SJSA1 (cell line): ENCODE measurements at regions not wholly inside any gene's neighbourhood (a gene's known extent, or its start where the extent isn't known, plus 50 kb on each side); places are given as distances from the start of the nearest gene placed in this dataset.

ENCODE experiments used
- DNase-seq, 2 experiments: peaks; one replicate each; pipeline ENCODE4 v3.0.0-alpha.2; 2015 to 2020; ENCODE audit warnings: low spot score in 2 of 2, low read depth in 1 of 2
- H3K27ac ChIP-seq: fragments of 250-450 bp; sonication (Bioruptor Pico); 2 replicates; pipeline ENCODE4 v1.5.1; 2020; ENCODE audit warnings: mild to moderate bottlenecking, moderate library complexity
- H3K27me3 ChIP-seq: fragments of 250-450 bp; sonication (Bioruptor Pico); replicated peaks from 2 replicates; pipeline ENCODE4 v1.5.1; 2020; ENCODE audit warnings: mild to moderate bottlenecking, moderate library complexity
- H3K36me3 ChIP-seq: fragments of 250-450 bp; sonication (Bioruptor Pico); 2 replicates; pipeline ENCODE4 v1.5.1; 2020; ENCODE audit warnings: mild to moderate bottlenecking
- H3K4me1 ChIP-seq: fragments of 250-450 bp; sonication (Bioruptor Pico); replicated peaks from 2 replicates; pipeline ENCODE4 v1.6.1; 2021; ENCODE audit warnings: mild to moderate bottlenecking
- H3K4me3 ChIP-seq: fragments of 250-450 bp; sonication (Bioruptor Pico); 2 replicates; pipeline ENCODE4 v1.5.1; 2020; ENCODE audit warnings: mild to moderate bottlenecking
- H3K9me3 ChIP-seq: fragments of 250-450 bp; sonication (Bioruptor Pico); replicated peaks from 2 replicates; pipeline ENCODE4 v1.5.1; 2020; ENCODE audit warnings: mild to moderate bottlenecking

GRCh38 chr5:124231230-124231629 lies 515.2 kb downstream of the ZNF608 start:
- no peak for DNase-seq
- Histone ChIP-seq H3K27me3 (no peaks in the 10 kb centered on the region), H3K36me3 (no peaks in the 10 kb centered on the region), H3K9me3 (no peaks in the 10 kb centered on the region), H3K4me1 (no peaks in the 10 kb centered on the region), H3K4me3 (no peak overlapping the region), H3K27ac (no peak overlapping the region)

GRCh38 chr5:124230456-124230855 lies 516.0 kb downstream of the ZNF608 start:
- Histone ChIP-seq H3K4me1 (no peaks in the 10 kb centered on the region), H3K36me3 (no peaks in the 10 kb centered on the region), H3K9me3 (no peaks in the 10 kb centered on the region), H3K27me3 (no peaks in the 10 kb centered on the region), H3K27ac (no peak overlapping the region), H3K4me3 (no peak overlapping the region)
- DNase-seq: no peak

- Histone ChIP-seq H3K27me3 (no peaks in the 10 kb centered on the region), H3K27ac (no peak overlapping the region), H3K4me1 (no peaks in the 10 kb centered on the region), H3K36me3 (no peaks in the 10 kb centered on the region), H3K9me3 (no peaks in the 10 kb centered on the region), H3K4me3 (no peak overlapping the region)
- no peak for DNase-seq
Observed at GRCh38 chr5:124229352-124229751, 517.1 kb downstream of the ZNF608 start.

GRCh38 chr5:124227914-124228313 lies 518.5 kb downstream of the ZNF608 start:
- DNase-seq: no peak
- Histone ChIP-seq H3K36me3 (no peaks in the 10 kb centered on the region), H3K4me1 (no peaks in the 10 kb centered on the region), H3K27me3 (no peaks in the 10 kb centered on the region), H3K9me3 (no peaks in the 10 kb centered on the region), H3K4me3 (no peak overlapping the region), H3K27ac (no peak overlapping the region)

- no peak overlapping the region for H3K27ac ChIP-seq
- no peaks in the 10 kb centered on the region for H3K9me3 ChIP-seq
- H3K27me3 ChIP-seq: no peaks in the 10 kb centered on the region
- no peak overlapping the region for H3K4me3 ChIP-seq
- H3K36me3 ChIP-seq: no peaks in the 10 kb centered on the region
- H3K4me1 ChIP-seq: no peaks in the 10 kb centered on the region
- DNase-seq: no peak
Observed at GRCh38 chr5:124220418-124220817, 526.0 kb downstream of the ZNF608 start.

- no peak overlapping the region for H3K27ac ChIP-seq
- no peaks in the 10 kb centered on the region for H3K9me3 ChIP-seq
- no peaks in the 10 kb centered on the region for H3K27me3 ChIP-seq
- H3K4me3 ChIP-seq: no peak overlapping the region
- H3K36me3 ChIP-seq: no peaks in the 10 kb centered on the region
- H3K4me1 ChIP-seq: no peaks in the 10 kb centered on the region
- no peak for DNase-seq
Observed at GRCh38 chr5:124212934-124213333, 533.5 kb downstream of the ZNF608 start.

GRCh38 chr5:124210111-124210910 lies 536.1 kb downstream of the ZNF608 start:
- Histone ChIP-seq H3K36me3 (no peaks in the 10 kb centered on the region), H3K9me3 (no peaks in the 10 kb centered on the region), H3K27ac (no peak overlapping the region), H3K27me3 (no peaks in the 10 kb centered on the region), H3K4me1 (no peaks in the 10 kb centered on the region), H3K4me3 (no peak overlapping the region)
- DNase-seq: no peak

- Histone ChIP-seq H3K36me3 (no peaks in the 10 kb centered on the region), H3K27ac (no peak overlapping the region), H3K4me3 (no peak overlapping the region), H3K27me3 (no peaks in the 10 kb centered on the region), H3K4me1 (no peaks in the 10 kb centered on the region), H3K9me3 (peaks cover 7% of the 10 kb centered on the region)
- no peak for DNase-seq
Observed at GRCh38 chr5:124207118-124207517, 539.3 kb downstream of the ZNF608 start.

- DNase-seq: no peak
- Histone ChIP-seq H3K9me3 (peaks cover 10% of the 10 kb centered on the region), H3K4me3 (no peak overlapping the region), H3K36me3 (no peaks in the 10 kb centered on the region), H3K4me1 (no peaks in the 10 kb centered on the region), H3K27me3 (no peaks in the 10 kb centered on the region), H3K27ac (no peak overlapping the region)
Observed at GRCh38 chr5:124206540-124206939, 539.9 kb downstream of the ZNF608 start.

- H3K9me3 ChIP-seq: peaks cover 10% of the 10 kb centered on the region
- H3K4me1 ChIP-seq: no peaks in the 10 kb centered on the region
- no peak for DNase-seq
- no peak overlapping the region for H3K4me3 ChIP-seq
- no peaks in the 10 kb centered on the region for H3K27me3 ChIP-seq
- H3K27ac ChIP-seq: no peak overlapping the region
- H3K36me3 ChIP-seq: no peaks in the 10 kb centered on the region
Observed at GRCh38 chr5:124203303-124203702, 543.1 kb downstream of the ZNF608 start.

- Histone ChIP-seq H3K27me3 (no peaks in the 10 kb centered on the region), H3K36me3 (no peaks in the 10 kb centered on the region), H3K4me3 (no peak overlapping the region), H3K27ac (no peak overlapping the region), H3K4me1 (no peaks in the 10 kb centered on the region), H3K9me3 (peaks cover 10% of the 10 kb centered on the region)
- DNase-seq: no peak
Observed at GRCh38 chr5:124200381-124200780, 546.1 kb downstream of the ZNF608 start.

GRCh38 chr5:124199893-124200292 lies 546.5 kb downstream of the ZNF608 start:
- Histone ChIP-seq H3K4me1 (no peaks in the 10 kb centered on the region), H3K27me3 (no peaks in the 10 kb centered on the region), H3K4me3 (no peak overlapping the region), H3K36me3 (no peaks in the 10 kb centered on the region), H3K27ac (no peak overlapping the region), H3K9me3 (peaks cover 10% of the 10 kb centered on the region)
- DNase-seq: no peak

GRCh38 chr5:124195411-124195810 lies 551.0 kb downstream of the ZNF608 start:
- no peaks in the 10 kb centered on the region for H3K27me3 ChIP-seq
- no peaks in the 10 kb centered on the region for H3K4me1 ChIP-seq
- H3K36me3 ChIP-seq: no peaks in the 10 kb centered on the region
- no peaks in the 10 kb centered on the region for H3K9me3 ChIP-seq
- no peak overlapping the region for H3K27ac ChIP-seq
- DNase-seq: no peak
- H3K4me3 ChIP-seq: no peak overlapping the region

- no peaks in the 10 kb centered on the region for H3K9me3 ChIP-seq
- H3K27me3 ChIP-seq: no peaks in the 10 kb centered on the region
- no peak overlapping the region for H3K27ac ChIP-seq
- no peak overlapping the region for H3K4me3 ChIP-seq
- H3K36me3 ChIP-seq: no peaks in the 10 kb centered on the region
- no peaks in the 10 kb centered on the region for H3K4me1 ChIP-seq
- DNase-seq: no peak
Observed at GRCh38 chr5:124194282-124194681, 552.2 kb downstream of the ZNF608 start.

- H3K9me3 ChIP-seq: no peaks in the 10 kb centered on the region
- H3K27me3 ChIP-seq: no peaks in the 10 kb centered on the region
- DNase-seq: no peak
- H3K4me1 ChIP-seq: no peaks in the 10 kb centered on the region
- H3K27ac ChIP-seq: no peak overlapping the region
- no peaks in the 10 kb centered on the region for H3K36me3 ChIP-seq
- no peak overlapping the region for H3K4me3 ChIP-seq
Observed at GRCh38 chr5:124193371-124193789, 553.1 kb downstream of the ZNF608 start.
